ENCODE measurements at regions not wholly inside any gene's neighbourhood (a gene's known extent, or its start where the extent isn't known, plus 50 kb on each side); places are given as distances from the start of the nearest gene placed in this dataset.

- TF ChIP-seq CTCF (IDR thresholded peaks at IDR 0.05) (no peak), POLR2A (IDR thresholded peaks at IDR 0.05) (no peak)
Measured at GRCh38 chr10:2746638-2747037, 320.7 kb upstream of the PFKP start.
